ENCODE measurements at regions not wholly inside any gene's neighbourhood (a gene's known extent, or its start where the extent isn't known, plus 50 kb on each side); places are given as distances from the start of the nearest gene placed in this dataset.

DNA sequence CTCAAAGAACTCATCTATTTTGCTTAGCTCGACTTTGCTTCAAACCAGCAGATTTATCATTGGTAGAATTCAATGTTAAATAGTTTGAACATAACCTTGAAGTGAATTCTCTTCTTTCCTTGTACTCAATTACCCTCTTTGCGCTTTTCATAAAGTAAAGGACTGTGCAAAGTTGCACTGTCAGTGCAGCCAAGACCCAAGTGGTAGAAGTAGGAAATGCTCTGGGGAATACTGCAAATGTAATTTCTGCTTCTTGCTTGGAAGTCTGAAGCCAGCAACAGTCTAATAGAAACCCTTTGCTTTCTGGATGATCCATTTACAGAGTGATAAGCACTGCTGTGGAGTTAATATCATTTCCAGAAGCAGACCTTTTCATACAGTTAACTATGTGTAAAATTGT lies 936.7 kb upstream of the TMPRSS15 start:
- TF ChIP-seq SP1 (IDR thresholded peaks at IDR 0.05): no peak
- no peak for TF ChIP-seq TARDBP (IDR thresholded peaks at IDR 0.05)
- TF ChIP-seq HDGF (IDR thresholded peaks at IDR 0.05; ENCODE audit: borderline replicate concordance): no peak
- no peak for TF ChIP-seq CTBP1 (IDR thresholded peaks at IDR 0.05; ENCODE audit: borderline replicate concordance)
- TF ChIP-seq ARNT (IDR thresholded peaks at IDR 0.05): no peak
- no peak for TF ChIP-seq NFRKB (IDR thresholded peaks at IDR 0.05)
- no peak for TF ChIP-seq FOXM1 (IDR thresholded peaks at IDR 0.05; ENCODE audit: borderline replicate concordance)
- no peak for TF ChIP-seq BHLHE40 (IDR thresholded peaks at IDR 0.05; ENCODE audit: borderline replicate concordance)
- no peak for TF ChIP-seq FOXA1 (IDR thresholded peaks at IDR 0.05)

All from HEK293T (cell line).